Muscle of arm (tissue), 1 donor: ENCODE measurements at regions not wholly inside any gene's neighbourhood (a gene's known extent, or its start where the extent isn't known, plus 50 kb on each side); places are given as distances from the start of the nearest gene placed in this dataset.
"Not testable (repeated sequence)": the region's sequence is repeated elsewhere in the genome, so short reads cannot be mapped to it uniquely, and the experiment has no call there.

Source experiments
- DNase-seq: peaks from one replicate; pipeline ENCODE4 v3.0.0-alpha.2; 2013

- no peak for DNase-seq
These were observed 108.0 kb upstream of the KMT2C start for GRCh38 chr7:152543799-152544198.

GRCh38 chr7:152541892-152542291 lies 106.1 kb upstream of the KMT2C start:
- DNase-seq = no peak

- not testable (repeated sequence) for DNase-seq
These were observed 103.3 kb upstream of the KMT2C start for GRCh38 chr7:152539190-152539495.

GRCh38 chr7:152538346-152539189 lies 102.8 kb upstream of the KMT2C start:
- DNase-seq = not testable (repeated sequence)

- no peak for DNase-seq
These were observed 101.8 kb upstream of the KMT2C start for GRCh38 chr7:152537639-152538038.

- DNase-seq = no peak
These were observed 92.8 kb upstream of the KMT2C start for GRCh38 chr7:152528612-152529011.

- peak; percentile 57 for DNase-seq
These were observed 91.8 kb upstream of the KMT2C start for GRCh38 chr7:152527610-152528032.

GRCh38 chr7:152523916-152524315 lies 88.1 kb upstream of the KMT2C start:
- DNase-seq = no peak

- peak; percentile 49 for DNase-seq
These were observed 86.8 kb upstream of the KMT2C start for GRCh38 chr7:152522571-152523067.

GRCh38 chr7:152521420-152522337 lies 85.9 kb upstream of the KMT2C start:
- DNase-seq = no peak

GRCh38 chr7:152520861-152521302 lies 85.1 kb upstream of the KMT2C start:
- DNase-seq = no peak

- DNase-seq = no peak
These were observed 83.5 kb upstream of the KMT2C start for GRCh38 chr7:152519290-152519689.

- DNase-seq = no peak
These were observed 80.4 kb upstream of the KMT2C start for GRCh38 chr7:152516216-152516615.

GRCh38 chr7:152515266-152515950 lies 79.6 kb upstream of the KMT2C start:
- not testable (repeated sequence) for DNase-seq

GRCh38 chr7:152514771-152515105 lies 78.9 kb upstream of the KMT2C start:
- DNase-seq = no peak

GRCh38 chr7:152513861-152514770 lies 78.3 kb upstream of the KMT2C start:
- DNase-seq = no peak

GRCh38 chr7:152512706-152513105 lies 76.9 kb upstream of the KMT2C start:
- no peak for DNase-seq

GRCh38 chr7:152511736-152512135 lies 75.9 kb upstream of the KMT2C start:
- no peak for DNase-seq

GRCh38 chr7:152508701-152509100 lies 72.9 kb upstream of the KMT2C start:
- no peak for DNase-seq

- no peak for DNase-seq
These were observed 69.8 kb upstream of the KMT2C start for GRCh38 chr7:152505606-152506005.

- DNase-seq = no peak
These were observed 69.0 kb upstream of the KMT2C start for GRCh38 chr7:152504816-152505215.
